Osteoblast (primary cell): ENCODE measurements at regions not wholly inside any gene's neighbourhood (a gene's known extent, or its start where the extent isn't known, plus 50 kb on each side); places are given as distances from the start of the nearest gene placed in this dataset.

Experiments
- DNase-seq: peaks from one replicate; pipeline ENCODE4 v3.0.0; 2011; ENCODE audit warnings: low spot score, mixed read lengths; ENCODE audit not compliant: insufficient read length; ENCODE audit errors: missing footprints
- H2AFZ ChIP-seq: 2 replicates; pipeline ENCODE4 v1.6.0; 2011; ENCODE audit warnings: mild to moderate bottlenecking, low read length
- H3K27ac ChIP-seq: 2 replicates; pipeline ENCODE4 v1.5.1; 2011; ENCODE audit warnings: mild to moderate bottlenecking, low read depth, low read length, moderate library complexity
- H3K27me3 ChIP-seq: 2 replicates; pipeline ENCODE4 v1.6.0; 2012; ENCODE audit warnings: mild to moderate bottlenecking, control low read depth, inconsistent platforms, low read length, moderate library complexity; ENCODE audit not compliant: insufficient read depth
- H3K36me3 ChIP-seq: 2 replicates; pipeline ENCODE4 v1.5.1; 2011; ENCODE audit warnings: mild to moderate bottlenecking, low read length, control low read depth, moderate library complexity; ENCODE audit not compliant: insufficient read depth
- H3K4me1 ChIP-seq: 2 replicates; pipeline ENCODE4 v1.5.1; 2011; ENCODE audit warnings: mild to moderate bottlenecking, low read length, control low read depth, moderate library complexity; ENCODE audit not compliant: insufficient read depth
- H3K4me2 ChIP-seq: 2 replicates; pipeline ENCODE4 v1.6.0; 2011; ENCODE audit warnings: mild to moderate bottlenecking, low read length; ENCODE audit not compliant: insufficient read depth
- H3K4me3 ChIP-seq: fragments of 200-600 bp; sonication (generic); 3 replicates; pipeline ENCODE4 v1.5.1; 2012; ENCODE audit warnings: mild to moderate bottlenecking, low read length, inconsistent platforms; ENCODE audit not compliant: insufficient read depth
- H3K79me2 ChIP-seq: 2 replicates; pipeline ENCODE4 v1.6.0; 2012; ENCODE audit warnings: mild to moderate bottlenecking, low read length, control low read depth, inconsistent platforms; ENCODE audit not compliant: insufficient read depth
- H3K9me3 ChIP-seq: 2 replicates; pipeline ENCODE4 v1.5.1; 2011; ENCODE audit warnings: low read depth, low read length, control low read depth
- H4K20me1 ChIP-seq: 2 replicates; pipeline ENCODE4 v1.6.0; 2012; ENCODE audit warnings: mild to moderate bottlenecking, low read length, control low read depth; ENCODE audit not compliant: insufficient read depth
- TF ChIP-seq, protein P1 (sequence below): IDR thresholded peaks from 2 replicates; pipeline ENCODE4 v1.5.1; 2011; ENCODE audit warnings: mild to moderate bottlenecking, low read depth, low read length, moderate library complexity; ENCODE audit errors: extremely low read depth

GRCh38 chr1:208852911-208853310 lies 608.7 kb upstream of the PLXNA2 start:
- DNase-seq: peak; percentile 23
- H2AFZ ChIP-seq: no peak overlapping the region
- no peaks in the 10 kb centered on the region for H3K79me2 ChIP-seq
- H3K36me3 ChIP-seq: no peaks in the 10 kb centered on the region
- no peaks in the 10 kb centered on the region for H3K27me3 ChIP-seq
- TF ChIP-seq, protein P1, sequence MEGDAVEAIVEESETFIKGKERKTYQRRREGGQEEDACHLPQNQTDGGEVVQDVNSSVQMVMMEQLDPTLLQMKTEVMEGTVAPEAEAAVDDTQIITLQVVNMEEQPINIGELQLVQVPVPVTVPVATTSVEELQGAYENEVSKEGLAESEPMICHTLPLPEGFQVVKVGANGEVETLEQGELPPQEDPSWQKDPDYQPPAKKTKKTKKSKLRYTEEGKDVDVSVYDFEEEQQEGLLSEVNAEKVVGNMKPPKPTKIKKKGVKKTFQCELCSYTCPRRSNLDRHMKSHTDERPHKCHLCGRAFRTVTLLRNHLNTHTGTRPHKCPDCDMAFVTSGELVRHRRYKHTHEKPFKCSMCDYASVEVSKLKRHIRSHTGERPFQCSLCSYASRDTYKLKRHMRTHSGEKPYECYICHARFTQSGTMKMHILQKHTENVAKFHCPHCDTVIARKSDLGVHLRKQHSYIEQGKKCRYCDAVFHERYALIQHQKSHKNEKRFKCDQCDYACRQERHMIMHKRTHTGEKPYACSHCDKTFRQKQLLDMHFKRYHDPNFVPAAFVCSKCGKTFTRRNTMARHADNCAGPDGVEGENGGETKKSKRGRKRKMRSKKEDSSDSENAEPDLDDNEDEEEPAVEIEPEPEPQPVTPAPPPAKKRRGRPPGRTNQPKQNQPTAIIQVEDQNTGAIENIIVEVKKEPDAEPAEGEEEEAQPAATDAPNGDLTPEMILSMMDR: no peak
- no peaks in the 10 kb centered on the region for H4K20me1 ChIP-seq
- H3K27ac ChIP-seq: no peak overlapping the region
- H3K4me2 ChIP-seq: no peak overlapping the region
- H3K9me3 ChIP-seq: no peaks in the 10 kb centered on the region
- no peak overlapping the region for H3K4me3 ChIP-seq
- no peaks in the 10 kb centered on the region for H3K4me1 ChIP-seq

- Histone ChIP-seq H3K4me3 (no peak overlapping the region), H3K9me3 (no peaks in the 10 kb centered on the region), H4K20me1 (no peaks in the 10 kb centered on the region), H3K27ac (no peak overlapping the region), H3K27me3 (no peaks in the 10 kb centered on the region), H3K79me2 (no peaks in the 10 kb centered on the region), H3K4me2 (no peak overlapping the region), H3K36me3 (no peaks in the 10 kb centered on the region), H2AFZ (no peak overlapping the region), H3K4me1 (no peaks in the 10 kb centered on the region)
- no peak for DNase-seq
- TF ChIP-seq, protein P1: no peak
Measured at GRCh38 chr1:208855403-208855802, 611.2 kb upstream of the PLXNA2 start.

DNA sequence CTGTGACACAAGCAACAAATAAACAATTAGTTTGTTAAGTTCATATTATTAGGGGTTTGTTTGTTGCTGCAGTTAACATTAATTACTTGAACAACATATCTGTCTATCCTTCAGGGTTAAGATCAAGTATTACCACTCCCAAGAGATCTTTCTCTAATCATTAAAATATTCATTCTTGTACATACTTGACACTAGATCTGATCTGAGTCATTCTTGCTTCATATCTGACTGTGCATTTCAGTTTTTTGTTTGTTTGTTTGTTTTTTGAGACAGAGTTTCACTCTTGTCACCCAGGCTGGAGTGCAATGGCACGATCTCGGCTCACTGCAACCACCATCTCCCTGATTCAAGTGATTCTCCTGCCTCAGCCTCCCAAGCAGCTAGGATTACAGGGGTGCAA lies 613.3 kb upstream of the PLXNA2 start:
- H4K20me1 ChIP-seq: no peaks in the 10 kb centered on the region
- TF ChIP-seq, protein P1: no peak
- H3K79me2 ChIP-seq: no peaks in the 10 kb centered on the region
- DNase-seq: peak; percentile 10
- H2AFZ ChIP-seq: no peak overlapping the region
- H3K4me3 ChIP-seq: no peak overlapping the region
- H3K27ac ChIP-seq: no peak overlapping the region
- no peak overlapping the region for H3K4me2 ChIP-seq
- H3K4me1 ChIP-seq: no peaks in the 10 kb centered on the region
- no peaks in the 10 kb centered on the region for H3K36me3 ChIP-seq
- no peaks in the 10 kb centered on the region for H3K27me3 ChIP-seq
- H3K9me3 ChIP-seq: no peaks in the 10 kb centered on the region

DNA sequence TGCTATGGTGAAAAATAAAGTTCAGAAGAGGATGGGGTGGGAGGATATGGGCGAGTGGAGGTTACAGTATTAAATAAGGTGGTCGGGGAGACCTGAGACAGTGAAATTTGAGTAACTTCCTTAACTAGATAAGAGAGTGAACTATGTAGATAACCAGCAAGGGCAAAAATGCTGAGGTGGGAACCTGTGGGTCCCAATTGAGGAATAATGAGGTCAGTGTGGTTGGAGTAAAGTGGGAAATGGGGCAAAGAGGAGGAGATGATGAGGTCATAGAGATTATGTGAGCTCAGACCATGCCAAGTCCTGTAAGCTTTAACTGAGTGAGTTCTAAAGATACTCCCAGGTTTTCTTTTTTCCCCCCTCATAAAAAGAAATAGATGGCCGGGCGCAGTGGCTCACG lies 614.6 kb upstream of the PLXNA2 start:
- Histone ChIP-seq H4K20me1 (no peaks in the 10 kb centered on the region), H3K9me3 (no peaks in the 10 kb centered on the region), H3K4me1 (no peaks in the 10 kb centered on the region), H3K27me3 (no peaks in the 10 kb centered on the region), H3K4me2 (no peak overlapping the region), H2AFZ (no peak overlapping the region), H3K36me3 (no peaks in the 10 kb centered on the region), H3K27ac (no peak overlapping the region), H3K79me2 (no peaks in the 10 kb centered on the region), H3K4me3 (no peak overlapping the region)
- no peak for DNase-seq
- TF ChIP-seq, protein P1: no peak
